Thyroid gland (tissue), 4 donors: ENCODE measurements at regions not wholly inside any gene's neighbourhood (a gene's known extent, or its start where the extent isn't known, plus 50 kb on each side); places are given as distances from the start of the nearest gene placed in this dataset. TPM values are rescaled to one million over a fixed set of nuclear protein-coding genes. Genes with fewer than 3 reads are reported as not detected.

ENCODE experiments used
- DNase-seq, 2 donors: peaks; one replicate each; pipeline ENCODE4 v3.0.0-alpha.2; 2019
- H3K27ac ChIP-seq, 3 donors: fragments of 200-600 bp; sonication (generic); 1 replicate in 2 of 3; 2 replicates in 1 of 3; pipeline ENCODE4 v1.5.1; 2016 to 2019; ENCODE audit warnings: mild to moderate bottlenecking in 1 of 3, moderate library complexity in 1 of 3
- H3K27me3 ChIP-seq: fragments of 200-600 bp; sonication (generic); one replicate; pipeline ENCODE4 v1.5.1; 2019
- H3K36me3 ChIP-seq, 2 donors: fragments of 200-600 bp; sonication (generic); one replicate each; pipeline ENCODE4 v1.5.1; 2016 to 2019
- H3K4me1 ChIP-seq, 2 donors: fragments of 200-600 bp; sonication (generic); one replicate each; pipeline ENCODE4 v1.5.1; 2017 to 2019
- H3K4me3 ChIP-seq, 3 donors: fragments of 200-600 bp; sonication (generic); replicated peaks in 1 of 3; 1 replicate in 2 of 3; 2 replicates in 1 of 3; pipeline ENCODE4 v1.5.1; 2016; ENCODE audit warnings: mild to moderate bottlenecking in 1 of 3
- H3K9me3 ChIP-seq: fragments of 200-600 bp; sonication (generic); one replicate; pipeline ENCODE4 v1.5.1; 2017
- POLR2A ChIP-seq, 2 donors: fragments of 450-650 bp; IDR thresholded peaks; one replicate each; pipeline ENCODE4 v1.6.1; 2017; ENCODE audit warnings: antibody characterized with exemption in 2 of 2, mild to moderate bottlenecking in 2 of 2, moderate library complexity in 1 of 2
- WGBS, 2 donors: methylation state at CpG; one replicate each; pipeline ENCODE4 v1.1.5; 2017; 5-methylcytosine and 5-hydroxymethylcytosine counted together
- intact Hi-C: fragments of 100-400 bp; cut with DNase I; formaldehyde crosslinking; loops from one replicate; pipeline ENCODE4 v1.15.1; 2023
- microRNA counts, 2 donors: library from miRNA; unstranded; fragments of <30 nt; microRNA quantifications; one replicate each; lab custom pipeline; 2016 to 2017
- microRNA-seq: library from miRNA; unstranded; fragments of <30 nt; microRNA quantifications from one replicate; pipeline ENCODE4, GENCODE V29; 2016
- small RNA-seq: library from RNA; depleted of rRNA; stranded (forward); fragments of <200 nt; gene quantifications from one replicate; pipeline ENCODE3, GENCODE V24; 2016
- TF ChIP-seq, protein P1 (sequence below), 6 experiments: fragments of 200-600 bp in 3 of 6; fragments of 450-650 bp in 3 of 6; sonication (generic) in 3 of 6; IDR thresholded peaks; one replicate each; pipeline ENCODE4 v1.5.1; 2016 to 2019; ENCODE audit warnings: antibody characterized with exemption in 6 of 6, mild to moderate bottlenecking in 2 of 6, inconsistent platforms in 1 of 6, moderate library complexity in 1 of 6

DNA sequence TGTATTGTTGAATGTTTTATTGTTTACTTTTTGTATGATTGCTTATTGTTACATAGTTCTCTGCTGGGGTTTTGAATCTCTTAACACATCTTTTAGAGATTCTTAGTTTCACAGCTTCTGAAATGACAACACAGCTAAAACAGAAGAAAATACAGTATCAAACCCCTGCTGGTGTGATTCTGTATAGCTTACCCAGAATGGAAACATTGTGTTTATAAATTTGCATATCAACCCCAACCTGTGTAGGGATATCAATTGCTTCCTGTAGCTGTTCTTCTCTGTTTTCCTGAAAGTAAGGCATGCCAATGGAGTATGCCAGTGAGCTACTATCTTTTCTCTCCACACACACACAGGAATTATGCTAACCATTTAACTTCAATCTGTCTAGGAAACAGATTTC is 64.3 kb upstream of the ID4 start:
- no peaks in the 10 kb centered on the region for H3K36me3 ChIP-seq
- no peaks in the 10 kb centered on the region for H3K4me1 ChIP-seq
- H3K4me3 ChIP-seq, result no peak overlapping the region
- DNase-seq, result no peak
- H3K27me3 ChIP-seq, result no peaks in the 10 kb centered on the region
- no peak overlapping the region for H3K27ac ChIP-seq
- TF ChIP-seq, protein P1, sequence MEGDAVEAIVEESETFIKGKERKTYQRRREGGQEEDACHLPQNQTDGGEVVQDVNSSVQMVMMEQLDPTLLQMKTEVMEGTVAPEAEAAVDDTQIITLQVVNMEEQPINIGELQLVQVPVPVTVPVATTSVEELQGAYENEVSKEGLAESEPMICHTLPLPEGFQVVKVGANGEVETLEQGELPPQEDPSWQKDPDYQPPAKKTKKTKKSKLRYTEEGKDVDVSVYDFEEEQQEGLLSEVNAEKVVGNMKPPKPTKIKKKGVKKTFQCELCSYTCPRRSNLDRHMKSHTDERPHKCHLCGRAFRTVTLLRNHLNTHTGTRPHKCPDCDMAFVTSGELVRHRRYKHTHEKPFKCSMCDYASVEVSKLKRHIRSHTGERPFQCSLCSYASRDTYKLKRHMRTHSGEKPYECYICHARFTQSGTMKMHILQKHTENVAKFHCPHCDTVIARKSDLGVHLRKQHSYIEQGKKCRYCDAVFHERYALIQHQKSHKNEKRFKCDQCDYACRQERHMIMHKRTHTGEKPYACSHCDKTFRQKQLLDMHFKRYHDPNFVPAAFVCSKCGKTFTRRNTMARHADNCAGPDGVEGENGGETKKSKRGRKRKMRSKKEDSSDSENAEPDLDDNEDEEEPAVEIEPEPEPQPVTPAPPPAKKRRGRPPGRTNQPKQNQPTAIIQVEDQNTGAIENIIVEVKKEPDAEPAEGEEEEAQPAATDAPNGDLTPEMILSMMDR (IDR thresholded peaks at IDR 0.05), result no peak
- no peak for TF ChIP-seq POLR2A (IDR thresholded peaks at IDR 0.05)
- intact Hi-C loops, result no loop called here
- H3K9me3 ChIP-seq, result no peaks in the 10 kb centered on the region

DNA sequence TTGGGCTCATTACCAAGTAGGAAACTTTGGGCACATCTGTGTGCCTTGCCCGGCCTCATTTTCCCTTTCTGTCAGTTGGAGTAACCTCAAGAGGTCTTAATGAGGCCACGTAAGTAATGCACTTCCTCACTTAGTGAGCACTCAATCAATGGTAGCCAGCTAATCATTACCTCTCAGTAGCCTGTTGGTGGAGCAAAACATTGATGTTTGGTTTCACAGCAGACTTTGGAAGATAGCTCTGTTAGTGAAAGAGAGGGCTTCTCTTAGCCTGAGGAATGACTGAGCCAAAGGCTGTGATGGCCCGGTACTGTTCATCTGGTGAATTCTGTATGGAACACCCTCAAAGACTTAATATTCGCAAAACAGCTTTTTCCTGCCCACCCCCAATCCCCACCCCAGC is 55.9 kb upstream of the ID4 start:
- Histone ChIP-seq H3K27ac (no peak overlapping the region), H3K27me3 (no peaks in the 10 kb centered on the region), H3K36me3 (no peaks in the 10 kb centered on the region), H3K4me1 (peaks cover 5 to 8% of the 10 kb centered on the region in 2 donors), H3K9me3 (no peaks in the 10 kb centered on the region), H3K4me3 (no peak overlapping the region)
- 95 to 96% methylated on average over 4 of the region's 4 CpGs for WGBS, 2 donors
- intact Hi-C loops, result no loop called here
- no peak for DNase-seq
- TF ChIP-seq POLR2A (IDR thresholded peaks at IDR 0.05), result no peak
- TF ChIP-seq, protein P1 (IDR thresholded peaks at IDR 0.05), result no peak

DNA sequence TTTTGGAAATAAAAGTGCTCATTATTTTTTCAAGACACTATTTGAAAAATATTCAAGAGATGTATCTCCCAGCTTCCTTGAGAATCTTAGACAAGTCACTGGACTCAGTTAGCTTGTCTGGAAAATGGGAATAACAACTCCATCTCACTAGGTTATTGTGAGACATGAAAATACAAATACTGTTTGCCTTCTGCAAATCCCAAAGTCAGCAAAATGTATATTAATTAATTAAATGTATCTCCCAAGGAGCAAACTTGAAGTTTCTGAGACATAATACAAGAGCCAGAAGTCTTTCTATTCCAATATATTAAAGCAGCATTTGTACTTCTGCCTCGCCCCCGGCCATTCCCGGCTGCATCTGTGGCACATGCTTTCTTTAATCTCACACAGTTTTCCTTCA is 54.6 kb upstream of the ID4 start:
- 83 to 95% methylated on average over 3 of the region's 3 CpGs for WGBS, 2 donors
- H3K27ac ChIP-seq, result no peak overlapping the region
- H3K36me3 ChIP-seq, result no peaks in the 10 kb centered on the region
- intact Hi-C loops, result no loop called here
- H3K9me3 ChIP-seq, result no peaks in the 10 kb centered on the region
- peaks cover 5 to 8% of the 10 kb centered on the region in 2 donors for H3K4me1 ChIP-seq
- no peak for DNase-seq
- no peak for TF ChIP-seq POLR2A (IDR thresholded peaks at IDR 0.05)
- TF ChIP-seq, protein P1 (IDR thresholded peaks at IDR 0.05), result no peak
- no peak overlapping the region for H3K4me3 ChIP-seq
- no peaks in the 10 kb centered on the region for H3K27me3 ChIP-seq

MicroRNAs encoded in the stretch of these regions (microRNA counts, 767-probe panel; counts per million panel counts)
- 0 counts per million in 2 donors for microRNA hsa-miR-548a-3p (lab: Ali Mortazavi, UCI)

Small RNAs in the stretch of these regions (microRNA-seq; reads per million reads assigned to microRNA genes)
- not detected for gene MIR548A1

Small RNAs in the stretch of these regions (small RNA-seq; reads per million reads assigned to genes)
- gene MIR548A1, result not detected
- not detected for gene RNA5SP205
- not detected for gene RNU6-801P
